ENCODE measurements at regions not wholly inside any gene's neighbourhood (a gene's known extent, or its start where the extent isn't known, plus 50 kb on each side); places are given as distances from the start of the nearest gene placed in this dataset.

GRCh38 chr11:103824116-103824515 lies 212.3 kb upstream of the DDI1 start:
- POLR2A ChIA-PET: no interaction called here
- no peaks in the 10 kb centered on the region for H3K36me3 ChIP-seq (ENCODE audit: control insufficient read depth in 2 of 2, insufficient read depth in 1 of 2, low read length in 2 of 2)
- H3K27ac ChIP-seq (ENCODE audit: extremely low read depth, low read depth, low read length): no peak overlapping the region
- CTCF ChIA-PET: no interaction called here
- H3K9me3 ChIP-seq (ENCODE audit: control insufficient read depth, insufficient read depth, low read depth, low read length): no peaks in the 10 kb centered on the region
- TF ChIP-seq ZNF280D (tag by site-specific recombination; IDR thresholded peaks at IDR 0.05): no peak
- TF ChIP-seq ZNF548 (tag by site-specific recombination; IDR thresholded peaks at IDR 0.05): no peak
- TF ChIP-seq ZNF10 (tag by site-specific recombination; IDR thresholded peaks at IDR 0.05): no peak
- no peak for TF ChIP-seq ZNF146 (tag by site-specific recombination; IDR thresholded peaks at IDR 0.05)
- TF ChIP-seq ZNF202 (tag by site-specific recombination; IDR thresholded peaks at IDR 0.05; ENCODE audit: borderline replicate concordance): no peak
- no peaks in the 10 kb centered on the region for H3K4me1 ChIP-seq (ENCODE audit: control insufficient read depth, insufficient read depth, low read length)
- H3K4me3 ChIP-seq (ENCODE audit: low read depth, low read length): no peak overlapping the region

- no peaks in the 10 kb centered on the region for H3K36me3 ChIP-seq (ENCODE audit: control insufficient read depth in 2 of 2, insufficient read depth in 1 of 2, low read length in 2 of 2)
- H3K4me1 ChIP-seq (ENCODE audit: control insufficient read depth, insufficient read depth, low read length): no peaks in the 10 kb centered on the region
- no peaks in the 10 kb centered on the region for H3K9me3 ChIP-seq (ENCODE audit: control insufficient read depth, insufficient read depth, low read depth, low read length)
- no peak overlapping the region for H3K27ac ChIP-seq (ENCODE audit: extremely low read depth, low read depth, low read length)
- CTCF ChIA-PET: interaction anchor here (0.7 kb wide), 1 partner anchor 18 kb away, joined by 3 read pairs; no protein-coding TSS in a partner anchor
- TF ChIP-seq ZNF843 (tag by site-specific recombination; IDR thresholded peaks at IDR 0.05) (no peak), REPIN1 (tag by site-specific recombination; IDR thresholded peaks at IDR 0.05; ENCODE audit: low read depth) (no peak), HIC1 (tag by site-specific recombination; IDR thresholded peaks at IDR 0.05) (no peak), ZNF26 (tag by site-specific recombination; IDR thresholded peaks at IDR 0.05) (no peak), SCRT2 (tag by site-specific recombination; IDR thresholded peaks at IDR 0.05) (no peak), ZXDB (tag by site-specific recombination; IDR thresholded peaks at IDR 0.05) (no peak), HOXA7 (CRISPR knock-in tag; IDR thresholded peaks at IDR 0.05; ENCODE audit: borderline replicate concordance) (no peak), ZNF555 (tag by site-specific recombination; conservative IDR thresholded peaks at IDR 0.05) (no peak), ZNF221 (tag by site-specific recombination; IDR thresholded peaks at IDR 0.05; ENCODE audit: borderline replicate concordance) (no peak), ZNF558 (tag by site-specific recombination; IDR thresholded peaks at IDR 0.05) (no peak), KLF16 (tag by site-specific recombination; IDR thresholded peaks at IDR 0.05) (no peak), ZSCAN5A (tag by site-specific recombination; IDR thresholded peaks at IDR 0.05) (no peak), ZBTB49 (tag by site-specific recombination; IDR thresholded peaks at IDR 0.05; ENCODE audit: low read depth) (no peak), ZBTB17 (tag by site-specific recombination; IDR thresholded peaks at IDR 0.05) (no peak), ZNF132 (tag by site-specific recombination; IDR thresholded peaks at IDR 0.05; ENCODE audit: borderline replicate concordance) (no peak), ZNF747 (tag by site-specific recombination; IDR thresholded peaks at IDR 0.05) (no peak), SP2 (tag by site-specific recombination; IDR thresholded peaks at IDR 0.05) (no peak), ZNF654 (tag by site-specific recombination; IDR thresholded peaks at IDR 0.05; ENCODE audit: low read depth) (no peak)
- H3K4me3 ChIP-seq (ENCODE audit: low read depth, low read length): no peak overlapping the region
- POLR2A ChIA-PET: no interaction called here
Measured at GRCh38 chr11:103825469-103825868, 211.0 kb upstream of the DDI1 start.

All from HEK293 (cell line).